GM21723 (cell line): ENCODE measurements at regions not wholly inside any gene's neighbourhood (a gene's known extent, or its start where the extent isn't known, plus 50 kb on each side); places are given as distances from the start of the nearest gene placed in this dataset.

ENCODE experiments used
- ATAC-seq: cut with Tn5 transposase; IDR thresholded peaks from one replicate; pipeline ENCODE4 v1.9.1; 2021; ENCODE audit warnings: mild to moderate bottlenecking, moderate library complexity; ENCODE audit not compliant: unreplicated experiment

- ATAC-seq = no peak
Measured at GRCh38 chr10:28853195-28853594, 175.9 kb downstream of the BAMBI start.

- no peak for ATAC-seq
Measured at GRCh38 chr10:28857164-28857563, 179.8 kb downstream of the BAMBI start.

- ATAC-seq = no peak
Measured at GRCh38 chr10:28858646-28859045, 181.3 kb downstream of the BAMBI start.

- ATAC-seq = no peak
Measured at GRCh38 chr10:28859791-28860190, 182.5 kb downstream of the BAMBI start.

- ATAC-seq = no peak
Measured at GRCh38 chr10:28862219-28862618, 184.9 kb downstream of the BAMBI start.

- ATAC-seq = no peak
Measured at GRCh38 chr10:28869606-28870201, 192.4 kb downstream of the BAMBI start.

DNA sequence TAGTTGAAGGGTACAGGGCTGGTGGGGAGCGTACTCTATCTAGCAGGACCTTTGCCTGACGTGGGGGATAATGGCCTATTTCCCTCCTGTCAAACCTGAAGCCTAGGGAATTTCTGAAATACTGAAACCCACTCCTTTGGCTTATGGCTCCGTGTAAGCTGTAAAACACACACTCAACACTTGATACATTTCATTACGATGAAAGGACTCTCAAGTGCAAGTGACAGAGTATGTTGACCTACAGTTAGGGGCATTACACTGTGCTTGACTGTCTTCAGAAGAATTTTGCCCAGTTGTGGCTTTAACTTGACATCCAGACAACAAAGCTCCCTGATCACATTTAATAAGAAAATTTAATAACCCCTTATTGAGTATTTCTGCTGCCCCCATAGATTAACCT lies 194.3 kb downstream of the BAMBI start:
- no peak for ATAC-seq

- no peak for ATAC-seq
Measured at GRCh38 chr10:28872587-28873165, 195.4 kb downstream of the BAMBI start.

DNA sequence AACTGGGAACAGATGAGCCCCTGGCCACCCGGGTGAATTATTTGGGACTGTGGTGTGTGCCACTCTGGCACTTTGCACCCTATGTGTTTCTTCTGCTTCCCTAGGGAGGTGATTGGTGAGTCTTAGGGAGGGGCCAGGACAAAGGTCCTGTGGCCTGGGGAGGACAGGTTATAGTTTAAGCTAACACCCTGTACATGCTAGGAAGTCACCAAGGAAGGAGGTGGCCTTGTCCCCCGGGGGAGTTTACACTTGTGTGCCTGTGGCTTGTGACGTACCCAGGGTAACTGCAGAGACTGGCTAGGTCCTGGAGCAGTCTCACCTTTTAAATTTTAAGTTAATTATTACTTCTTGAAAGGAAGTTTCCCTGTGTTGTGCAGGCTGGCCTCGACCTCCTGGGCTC lies 196.2 kb downstream of the BAMBI start:
- no peak for ATAC-seq

DNA sequence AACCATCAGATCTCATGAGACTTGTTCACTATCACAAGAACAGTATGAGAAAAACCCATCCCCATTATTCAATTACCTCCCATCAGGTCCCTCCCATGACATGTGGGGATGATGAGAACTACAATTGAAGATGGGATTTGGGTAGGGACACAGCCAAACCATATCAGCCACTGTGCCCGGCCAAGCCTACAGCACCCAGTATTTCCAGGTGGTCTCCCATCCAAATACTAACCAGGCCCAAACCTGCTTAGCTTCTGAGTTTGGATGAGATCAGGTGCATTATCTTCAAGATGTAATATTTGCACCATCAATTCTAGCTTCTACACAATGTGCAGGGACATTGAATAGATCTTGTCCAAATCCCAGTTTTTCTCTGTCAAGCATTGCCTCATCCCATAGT lies 196.9 kb downstream of the BAMBI start:
- no peak for ATAC-seq

GRCh38 chr10:28875549-28876081 lies 198.3 kb downstream of the BAMBI start:
- no peak for ATAC-seq

GRCh38 chr10:28878236-28878970 lies 201.1 kb downstream of the BAMBI start:
- no peak for ATAC-seq

DNA sequence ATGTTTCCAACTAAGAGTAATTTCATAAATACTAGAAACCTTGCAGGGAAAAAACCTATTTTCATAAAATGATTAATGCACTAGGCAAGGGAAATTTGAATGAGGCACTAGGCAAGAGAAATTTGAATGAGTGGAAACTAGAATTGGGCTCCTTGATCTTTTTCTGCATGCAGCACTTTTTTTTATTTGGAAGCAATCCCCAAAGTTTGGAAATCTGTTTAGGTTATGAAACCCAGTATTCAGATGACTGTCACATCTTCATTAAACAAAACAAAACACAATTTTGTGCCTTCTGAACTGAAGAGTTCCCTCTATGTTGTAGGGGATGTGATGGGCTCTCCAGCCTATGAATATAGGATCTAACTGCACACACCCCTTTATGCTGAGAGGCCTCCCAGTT lies 201.9 kb downstream of the BAMBI start:
- ATAC-seq = no peak

GRCh38 chr10:28879875-28880682 lies 202.8 kb downstream of the BAMBI start:
- no peak for ATAC-seq

DNA sequence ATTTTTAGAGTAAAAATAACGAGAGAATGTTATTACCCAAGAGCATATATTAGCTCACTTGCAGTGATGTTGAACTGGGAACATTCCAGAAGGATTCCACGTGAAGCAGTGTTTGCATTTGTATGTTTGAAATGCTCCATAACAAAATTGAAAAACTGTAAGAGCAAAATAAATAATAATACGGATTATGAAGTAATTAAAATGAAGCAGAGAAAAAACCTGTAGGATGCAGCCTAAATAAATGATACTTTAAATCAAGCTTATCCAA lies 203.3 kb downstream of the BAMBI start:
- no peak for ATAC-seq

DNA sequence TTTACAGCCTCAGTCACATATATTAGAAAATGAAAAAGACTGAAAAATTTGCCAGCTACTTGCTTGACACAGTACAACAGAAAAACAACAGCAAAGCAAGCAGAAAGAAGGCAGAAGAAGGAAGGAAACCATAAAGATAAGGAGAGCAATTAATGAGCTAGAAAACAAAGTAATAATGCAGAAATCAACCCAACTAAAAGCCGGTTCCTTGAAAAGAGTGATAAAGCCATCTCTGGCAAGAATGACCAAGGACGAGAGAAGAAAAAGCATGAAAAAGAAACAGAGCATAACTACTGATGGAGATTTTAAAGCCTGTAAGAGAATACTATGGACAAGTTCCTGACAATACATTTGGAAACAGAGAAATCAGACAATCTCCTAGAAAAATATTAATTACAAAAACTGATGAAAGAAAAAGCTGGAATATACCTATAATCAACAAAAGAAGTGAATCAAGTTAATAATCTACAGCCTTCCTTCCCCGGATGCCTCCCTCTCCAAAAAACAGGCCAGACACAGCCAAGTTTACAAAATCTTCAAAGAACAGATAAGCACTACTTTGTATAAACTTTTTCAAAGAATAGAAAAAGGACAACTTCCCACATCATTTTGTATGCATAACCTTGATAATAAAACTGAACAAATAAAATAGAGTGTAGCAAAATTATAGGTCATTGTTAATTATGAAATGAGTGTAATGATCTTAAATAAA lies 204.0 kb downstream of the BAMBI start:
- ATAC-seq = no peak

DNA sequence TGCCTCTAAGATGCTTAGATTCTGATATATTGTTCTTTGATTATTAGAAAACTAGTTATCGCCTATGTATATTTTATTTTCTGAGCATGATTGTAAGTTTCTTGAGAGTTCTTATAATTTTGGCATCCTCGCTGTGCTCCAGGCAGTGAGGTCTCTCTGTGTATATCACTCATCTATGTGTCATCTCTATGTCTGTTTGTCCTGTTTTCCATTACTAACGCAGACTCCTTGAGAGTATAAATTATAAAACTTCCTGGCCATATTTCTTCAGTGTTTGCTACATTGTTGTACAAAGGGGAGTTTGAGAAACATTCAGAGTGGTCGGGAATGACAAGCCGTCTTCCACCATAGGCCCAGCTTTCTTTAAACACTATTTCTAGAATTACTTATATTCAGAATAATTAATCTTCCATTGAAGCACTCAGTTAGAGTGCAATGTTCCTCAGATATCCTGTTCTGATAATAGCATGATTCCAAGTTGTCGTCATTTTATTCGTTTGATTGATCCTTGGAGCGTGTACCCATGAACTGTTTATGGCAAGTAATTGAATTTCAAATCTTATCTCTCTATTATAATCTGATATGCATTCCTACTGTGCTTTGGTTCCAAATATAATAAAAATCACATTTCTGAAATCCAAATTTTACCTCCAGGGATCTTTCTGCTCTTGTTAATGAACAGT lies 206.6 kb downstream of the BAMBI start:
- no peak for ATAC-seq

- no peak for ATAC-seq
Measured at GRCh38 chr10:28890121-28890950, 213.0 kb downstream of the BAMBI start.

DNA sequence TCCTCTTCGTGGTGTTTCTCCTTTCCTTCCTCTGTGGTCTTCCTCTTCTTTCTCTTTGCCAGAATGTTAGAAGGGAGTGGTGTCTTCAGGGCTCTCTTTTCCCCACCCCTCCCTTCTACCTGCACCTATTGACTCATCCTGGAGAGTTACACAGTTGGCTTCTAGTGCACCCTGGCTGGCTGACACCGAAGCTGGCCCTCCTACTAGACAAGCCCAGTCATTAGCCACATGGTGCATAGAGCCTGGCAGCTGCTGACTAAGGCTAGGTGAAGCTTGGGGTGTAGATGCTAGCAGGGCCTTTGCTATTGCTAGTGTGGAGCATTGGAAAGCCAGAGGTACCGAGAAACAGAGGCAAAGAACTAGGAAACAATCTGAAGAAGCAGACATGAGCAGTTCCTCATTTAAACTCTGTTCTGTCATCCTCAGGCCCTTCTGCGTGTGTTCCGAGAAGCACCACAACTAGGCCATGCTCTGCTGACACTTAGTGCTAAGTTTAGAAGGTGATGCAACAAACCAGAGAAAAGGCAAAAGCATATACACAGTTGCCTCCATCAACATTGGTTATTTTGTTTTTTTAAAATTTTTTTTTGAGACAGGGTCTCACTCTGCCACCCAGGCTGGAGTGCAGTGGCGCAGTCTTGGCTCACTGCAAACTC lies 213.9 kb downstream of the BAMBI start:
- no peak for ATAC-seq
